HG02943 (cell line): ENCODE measurements at regions not wholly inside any gene's neighbourhood (a gene's known extent, or its start where the extent isn't known, plus 50 kb on each side); places are given as distances from the start of the nearest gene placed in this dataset.
"Not testable (repeated sequence)": the region's sequence is repeated elsewhere in the genome, so short reads cannot be mapped to it uniquely, and the experiment has no call there.

Experiments used
- ATAC-seq: cut with Tn5 transposase; IDR thresholded peaks from one replicate; pipeline ENCODE4 v1.9.1; 2021; ENCODE audit warnings: mild to moderate bottlenecking, low read depth, moderate library complexity; ENCODE audit not compliant: unreplicated experiment

GRCh38 chr5:21391506-21391905 lies 1403.5 kb upstream of the CDH18 start:
- no peak for ATAC-seq

GRCh38 chr5:21360754-21361153 lies 1372.8 kb upstream of the CDH18 start:
- ATAC-seq = not testable (repeated sequence)

- ATAC-seq = not testable (repeated sequence)
These were observed 1353.9 kb upstream of the CDH18 start for GRCh38 chr5:21341948-21342261.

GRCh38 chr5:21341203-21341947 lies 1353.4 kb upstream of the CDH18 start:
- ATAC-seq = not testable (repeated sequence)

- ATAC-seq = not testable (repeated sequence)
These were observed 1352.2 kb upstream of the CDH18 start for GRCh38 chr5:21340233-21340632.

- not testable (repeated sequence) for ATAC-seq
These were observed 1348.5 kb upstream of the CDH18 start for GRCh38 chr5:21336478-21336877.

- ATAC-seq = not testable (repeated sequence)
These were observed 1327.4 kb upstream of the CDH18 start for GRCh38 chr5:21315376-21315775.

GRCh38 chr5:21301205-21301604 lies 1313.2 kb upstream of the CDH18 start:
- ATAC-seq = not testable (repeated sequence)

- ATAC-seq = not testable (repeated sequence)
These were observed 1286.4 kb upstream of the CDH18 start for GRCh38 chr5:21274361-21274760.

GRCh38 chr5:21263361-21263760 lies 1275.4 kb upstream of the CDH18 start:
- no peak for ATAC-seq

GRCh38 chr5:21254161-21254560 lies 1266.2 kb upstream of the CDH18 start:
- no peak for ATAC-seq

- ATAC-seq = no peak
These were observed 1257.0 kb upstream of the CDH18 start for GRCh38 chr5:21244982-21245381.

GRCh38 chr5:21238786-21239185 lies 1250.8 kb upstream of the CDH18 start:
- no peak for ATAC-seq

GRCh38 chr5:21237461-21237860 lies 1249.5 kb upstream of the CDH18 start:
- ATAC-seq = no peak

GRCh38 chr5:21236971-21237427 lies 1249.0 kb upstream of the CDH18 start:
- ATAC-seq = no peak

- no peak for ATAC-seq
These were observed 1248.1 kb upstream of the CDH18 start for GRCh38 chr5:21236104-21236503.

- no peak for ATAC-seq
These were observed 1237.4 kb upstream of the CDH18 start for GRCh38 chr5:21225223-21226064.

- ATAC-seq = no peak
These were observed 1233.6 kb upstream of the CDH18 start for GRCh38 chr5:21221616-21222015.

- no peak for ATAC-seq
These were observed 1232.0 kb upstream of the CDH18 start for GRCh38 chr5:21219966-21220365.

- ATAC-seq = no peak
These were observed 1231.3 kb upstream of the CDH18 start for GRCh38 chr5:21219251-21219650.

GRCh38 chr5:21212026-21212425 lies 1224.0 kb upstream of the CDH18 start:
- no peak for ATAC-seq

GRCh38 chr5:21209409-21209808 lies 1221.4 kb upstream of the CDH18 start:
- no peak for ATAC-seq
